ENCODE measurements at regions not wholly inside any gene's neighbourhood (a gene's known extent, or its start where the extent isn't known, plus 50 kb on each side); places are given as distances from the start of the nearest gene placed in this dataset.

DNA sequence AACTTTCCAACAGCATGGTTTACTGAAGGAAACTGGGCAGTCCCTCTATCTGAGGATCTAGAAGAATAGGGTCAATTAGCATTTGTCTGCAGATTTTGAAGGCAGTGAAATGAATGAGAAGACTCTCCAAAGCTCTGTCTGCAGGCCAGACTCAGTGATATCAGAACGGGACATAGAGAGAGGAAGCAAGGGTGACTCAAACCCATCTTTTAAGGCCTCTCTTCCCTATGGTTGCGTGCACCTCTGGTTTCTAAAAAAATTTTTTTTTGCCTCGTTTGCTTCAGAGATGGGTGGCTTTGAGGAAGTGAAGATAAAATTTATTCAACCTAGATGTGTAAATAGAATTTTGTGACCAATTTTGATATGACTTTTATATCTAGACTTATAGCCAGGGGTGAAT, 71.9 kb upstream of the HOXC13 start:
- no peak for DNase-seq (ENCODE audit: low read depth in 2 of 2)
- no peak overlapping the region for H3K4me3 ChIP-seq (replicated peaks in 1 of 2; ENCODE audit: low read depth in 2 of 2, low read length in 2 of 2)
- TF ChIP-seq, protein P1, sequence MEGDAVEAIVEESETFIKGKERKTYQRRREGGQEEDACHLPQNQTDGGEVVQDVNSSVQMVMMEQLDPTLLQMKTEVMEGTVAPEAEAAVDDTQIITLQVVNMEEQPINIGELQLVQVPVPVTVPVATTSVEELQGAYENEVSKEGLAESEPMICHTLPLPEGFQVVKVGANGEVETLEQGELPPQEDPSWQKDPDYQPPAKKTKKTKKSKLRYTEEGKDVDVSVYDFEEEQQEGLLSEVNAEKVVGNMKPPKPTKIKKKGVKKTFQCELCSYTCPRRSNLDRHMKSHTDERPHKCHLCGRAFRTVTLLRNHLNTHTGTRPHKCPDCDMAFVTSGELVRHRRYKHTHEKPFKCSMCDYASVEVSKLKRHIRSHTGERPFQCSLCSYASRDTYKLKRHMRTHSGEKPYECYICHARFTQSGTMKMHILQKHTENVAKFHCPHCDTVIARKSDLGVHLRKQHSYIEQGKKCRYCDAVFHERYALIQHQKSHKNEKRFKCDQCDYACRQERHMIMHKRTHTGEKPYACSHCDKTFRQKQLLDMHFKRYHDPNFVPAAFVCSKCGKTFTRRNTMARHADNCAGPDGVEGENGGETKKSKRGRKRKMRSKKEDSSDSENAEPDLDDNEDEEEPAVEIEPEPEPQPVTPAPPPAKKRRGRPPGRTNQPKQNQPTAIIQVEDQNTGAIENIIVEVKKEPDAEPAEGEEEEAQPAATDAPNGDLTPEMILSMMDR (IDR thresholded peaks at IDR 0.05; ENCODE audit: low read depth, low read length), result no peak

DNA sequence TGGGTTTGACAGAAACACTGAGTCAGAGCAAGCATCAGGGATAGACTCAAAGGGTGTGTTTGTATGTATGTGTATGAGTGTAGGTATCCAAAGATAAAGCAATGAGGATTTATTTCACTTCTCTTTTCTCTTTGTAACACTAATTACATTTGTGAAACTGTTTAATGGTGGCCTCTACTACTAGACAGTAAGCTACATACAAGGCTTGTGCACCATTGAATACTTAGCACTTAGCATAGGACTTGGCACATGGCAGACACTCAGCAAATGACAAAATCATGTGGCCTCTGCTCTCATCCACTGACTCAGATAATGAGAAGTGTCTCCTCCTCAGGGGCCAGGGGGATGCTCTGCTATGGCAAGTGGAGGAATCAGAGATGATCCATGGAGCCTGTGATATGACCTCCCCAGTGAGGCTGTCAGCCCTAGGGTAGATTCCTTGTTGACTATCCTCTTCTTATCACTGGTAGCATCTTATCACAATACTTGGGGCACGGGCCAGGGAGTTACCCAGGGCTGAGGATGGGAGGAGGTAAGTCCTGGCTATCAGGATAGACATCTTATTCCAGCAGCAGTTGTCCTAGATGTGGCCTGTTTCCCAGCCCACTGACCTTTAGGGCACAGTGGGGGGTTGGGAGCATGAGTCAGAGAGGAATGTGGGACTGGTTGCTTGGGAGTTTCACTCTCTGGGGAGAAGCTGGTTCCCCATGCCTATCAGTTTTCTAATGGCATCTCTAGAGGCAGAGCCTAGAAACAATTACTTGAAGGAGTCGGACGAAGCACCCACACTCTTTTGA, 71.2 kb upstream of the HOXC13 start:
- DNase-seq (ENCODE audit: low read depth in 2 of 2), result peak in 1 of 2 donors; percentile 14
- no peak overlapping the region for H3K4me3 ChIP-seq (replicated peaks in 1 of 2; ENCODE audit: low read depth in 2 of 2, low read length in 2 of 2)
- TF ChIP-seq, protein P1 (IDR thresholded peaks at IDR 0.05; ENCODE audit: low read depth, low read length), result no peak

DNA sequence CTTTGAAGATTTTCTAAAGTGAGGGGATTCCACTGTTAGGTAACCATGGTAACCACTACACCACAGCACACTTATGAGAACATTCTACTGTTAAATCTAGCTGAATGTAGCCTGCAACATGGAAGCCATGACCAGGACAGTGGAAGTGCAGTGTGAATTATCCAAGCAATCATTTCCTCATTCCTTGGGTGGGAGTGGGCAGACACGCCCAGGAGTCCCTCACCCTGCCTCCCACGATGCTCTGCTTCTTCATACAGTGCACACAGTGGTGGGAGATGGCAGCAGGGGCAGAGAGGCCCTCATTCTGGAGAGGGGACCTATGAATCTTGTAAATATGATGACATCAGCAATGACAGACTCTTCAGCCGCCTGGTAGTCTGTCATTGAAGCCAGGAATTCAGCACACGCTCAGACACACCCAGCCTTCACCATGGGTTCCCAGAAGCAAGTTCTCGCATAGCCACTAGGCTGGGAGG, 70.1 kb upstream of the HOXC13 start:
- H3K4me3 ChIP-seq (replicated peaks in 1 of 2; ENCODE audit: low read depth in 2 of 2, low read length in 2 of 2), result no peak overlapping the region
- DNase-seq (ENCODE audit: low read depth in 2 of 2), result no peak
- TF ChIP-seq, protein P1 (IDR thresholded peaks at IDR 0.05; ENCODE audit: low read depth, low read length), result no peak

DNA sequence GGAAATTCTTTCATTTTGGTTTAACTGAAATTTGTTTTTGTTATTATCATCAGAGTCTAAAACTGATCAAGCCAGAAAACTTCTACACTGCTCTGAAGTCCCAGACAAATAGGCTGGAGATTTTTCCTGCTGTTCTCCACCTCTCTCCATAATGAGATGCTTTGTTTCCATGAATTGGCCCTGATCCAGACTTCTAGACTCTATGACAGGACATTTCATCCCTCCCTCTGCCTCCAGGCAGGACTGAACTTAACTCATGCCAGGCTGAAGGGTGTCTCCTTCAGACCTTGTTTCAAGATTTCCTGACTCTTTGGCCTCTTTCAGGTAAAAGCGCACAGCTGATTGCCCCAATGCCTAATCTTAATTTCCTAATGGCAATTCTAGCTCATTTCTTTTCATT, 69.1 kb upstream of the HOXC13 start:
- no peak overlapping the region for H3K4me3 ChIP-seq (replicated peaks in 1 of 2; ENCODE audit: low read depth in 2 of 2, low read length in 2 of 2)
- no peak for DNase-seq (ENCODE audit: low read depth in 2 of 2)
- TF ChIP-seq, protein P1 (IDR thresholded peaks at IDR 0.05; ENCODE audit: low read depth, low read length), result no peak

DNA sequence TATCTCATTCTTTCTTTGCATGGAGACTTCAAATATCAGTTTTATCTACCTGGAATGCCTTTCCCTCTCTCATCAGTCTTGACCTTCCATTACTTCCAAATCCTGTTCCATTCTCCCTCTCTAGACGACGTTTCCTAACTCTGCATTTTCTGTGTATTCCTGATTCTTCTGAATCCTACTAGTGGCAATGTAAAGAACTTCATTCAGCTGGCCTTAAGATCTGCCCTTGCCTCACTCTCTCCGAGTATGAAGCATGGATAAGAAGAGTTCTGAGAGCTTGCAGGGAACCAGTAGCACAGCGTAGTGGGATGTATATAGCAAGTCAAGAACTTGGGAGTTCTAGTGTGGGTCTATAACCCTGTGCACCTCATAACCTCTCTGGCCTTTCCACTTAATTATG, 68.5 kb upstream of the HOXC13 start:
- TF ChIP-seq, protein P1 (IDR thresholded peaks at IDR 0.05; ENCODE audit: low read depth, low read length), result no peak
- no peak for DNase-seq (ENCODE audit: low read depth in 2 of 2)
- no peak overlapping the region for H3K4me3 ChIP-seq (replicated peaks in 1 of 2; ENCODE audit: low read depth in 2 of 2, low read length in 2 of 2)

DNA sequence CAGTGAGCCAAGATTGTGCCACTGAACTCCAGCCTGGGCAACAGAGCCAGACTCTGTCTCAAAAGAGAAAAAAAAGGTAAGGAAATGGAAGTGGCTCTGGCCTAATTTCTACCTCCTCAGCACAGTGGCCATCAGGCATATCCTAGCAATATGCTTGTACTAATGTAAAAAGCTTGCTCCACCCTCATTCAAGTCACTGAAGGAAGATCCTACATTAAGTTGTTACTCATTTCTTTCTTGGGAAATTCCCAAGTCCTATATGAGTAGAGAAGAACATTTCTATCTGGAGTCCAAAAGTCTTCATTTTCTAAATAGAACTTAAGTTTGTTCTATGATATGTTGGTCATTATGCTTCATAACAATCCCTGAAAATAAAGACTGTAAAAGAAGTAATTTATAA, 67.3 kb upstream of the HOXC13 start:
- TF ChIP-seq, protein P1 (IDR thresholded peaks at IDR 0.05; ENCODE audit: low read depth, low read length), result no peak
- no peak for DNase-seq (ENCODE audit: low read depth in 2 of 2)
- H3K4me3 ChIP-seq (replicated peaks in 1 of 2; ENCODE audit: low read depth in 2 of 2, low read length in 2 of 2), result no peak overlapping the region

All from cardiac fibroblast (primary cell).